GM12892 (cell line): ENCODE measurements at regions not wholly inside any gene's neighbourhood (a gene's known extent, or its start where the extent isn't known, plus 50 kb on each side); places are given as distances from the start of the nearest gene placed in this dataset.

Experiments used
- DNase-seq: peaks from one replicate; pipeline ENCODE4 v3.0.0; 2011; ENCODE audit not compliant: insufficient read length
- FAIRE-seq: peaks from 2 replicates; lab custom pipeline; 2011; peaks lifted over from hg19 to GRCh38; lab: Jason Lieb, UNC
- POLR2A ChIP-seq: IDR thresholded peaks from 2 replicates; pipeline ENCODE4 v1.6.1; 2011; ENCODE audit warnings: low read depth, low read length, control low read depth
- POLR2AphosphoS5 ChIP-seq: IDR thresholded peaks from 2 replicates; pipeline ENCODE4 v1.6.1; 2011; ENCODE audit warnings: low read depth, low read length, control low read depth
- TAF1 ChIP-seq: IDR thresholded peaks from 2 replicates; pipeline ENCODE4 v1.6.1; 2011; ENCODE audit warnings: low read depth, mild to moderate bottlenecking, control low read depth, low read length, borderline replicate concordance

- no peak for FAIRE-seq
- no peak for DNase-seq
- TF ChIP-seq TAF1 = no peak
Observed at GRCh38 chr4:11342401-11342800, 86.3 kb downstream of the HS3ST1 start.

GRCh38 chr4:11341337-11342043, 87.2 kb downstream of the HS3ST1 start:
- FAIRE-seq (peak; percentile 36), DNase-seq (no peak)
- TF ChIP-seq POLR2A (no peak), TAF1 (no peak), POLR2AphosphoS5 (no peak)

- FAIRE-seq (peak; percentile 14), DNase-seq (no peak)
- TF ChIP-seq POLR2A = no peak
- no peak for TF ChIP-seq POLR2AphosphoS5
- no peak for TF ChIP-seq TAF1
Observed at GRCh38 chr4:11338956-11339782, 89.5 kb downstream of the HS3ST1 start.

- FAIRE-seq (no peak), DNase-seq (no peak)
- TF ChIP-seq POLR2A = no peak
Observed at GRCh38 chr4:11337287-11337686, 91.4 kb downstream of the HS3ST1 start.

GRCh38 chr4:11336435-11336834, 92.3 kb downstream of the HS3ST1 start:
- TF ChIP-seq POLR2AphosphoS5 (no peak), TAF1 (no peak), POLR2A (no peak)
- no peak for FAIRE-seq
- DNase-seq = no peak

GRCh38 chr4:11334887-11335286, 93.8 kb downstream of the HS3ST1 start:
- FAIRE-seq (no peak), DNase-seq (no peak)
- no peak for TF ChIP-seq POLR2AphosphoS5
- TF ChIP-seq TAF1 = no peak
- TF ChIP-seq POLR2A = no peak

- TF ChIP-seq POLR2A (no peak), POLR2AphosphoS5 (no peak), TAF1 (no peak)
- no peak for FAIRE-seq
Observed at GRCh38 chr4:11328401-11328800, 100.3 kb downstream of the HS3ST1 start.

GRCh38 chr4:11326021-11326420, 102.7 kb downstream of the HS3ST1 start:
- TF ChIP-seq TAF1 (no peak), POLR2AphosphoS5 (no peak), POLR2A (no peak)
- FAIRE-seq = no peak
- DNase-seq = no peak

More at GRCh38 chr4:11328401-11328800, 100.3 kb downstream of the HS3ST1 start:
- DNase-seq = no peak

GRCh38 chr4:11323771-11324170, 104.9 kb downstream of the HS3ST1 start:
- FAIRE-seq (no peak), DNase-seq (no peak)
- TF ChIP-seq TAF1 (no peak), POLR2AphosphoS5 (no peak), POLR2A (no peak)

- no peak for TF ChIP-seq POLR2AphosphoS5
- no peak for TF ChIP-seq TAF1
- TF ChIP-seq POLR2A = no peak
- FAIRE-seq (no peak), DNase-seq (no peak)
Observed at GRCh38 chr4:11313157-11313943, 115.3 kb downstream of the HS3ST1 start.

GRCh38 chr4:11312389-11312788, 116.3 kb downstream of the HS3ST1 start:
- DNase-seq (no peak), FAIRE-seq (no peak)
- TF ChIP-seq TAF1 (no peak), POLR2A (no peak), POLR2AphosphoS5 (no peak)

- no peak for FAIRE-seq
- no peak for DNase-seq
- TF ChIP-seq TAF1 = no peak
- TF ChIP-seq POLR2AphosphoS5 = no peak
- no peak for TF ChIP-seq POLR2A
Observed at GRCh38 chr4:11301075-11301660, 127.5 kb downstream of the HS3ST1 start.
